Endothelial cell of umbilical vein (primary cell): ENCODE measurements at regions not wholly inside any gene's neighbourhood (a gene's known extent, or its start where the extent isn't known, plus 50 kb on each side); places are given as distances from the start of the nearest gene placed in this dataset.

Experiments
- BruUV-seq: library from RNA; stranded (reverse); fragments of 400-500 nt; replicated peaks from 2 replicates; lab custom pipeline; 2021; lab: Mats Ljungman, UMichigan
- CTCF ChIA-PET: fragments of 300-600, 350-600 bp; sonication (Branson Sonifier 250); formaldehyde crosslinking; loops from one replicate; lab custom pipeline; 2021; ENCODE audit warnings: antibody characterized with exemption, inconsistent platforms; lab: Charles Lee
- POLR2A ChIA-PET: fragments of 300-600, 350-600 bp; sonication (Branson Sonifier 250); formaldehyde crosslinking; loops from one replicate; lab custom pipeline; 2021; ENCODE audit warnings: antibody characterized with exemption, inconsistent platforms; lab: Charles Lee
- DNase-seq: peaks from one replicate; pipeline ENCODE4 v3.0.0-alpha.2; 2011; ENCODE audit warnings: low read depth, low spot score
- FAIRE-seq: peaks from 2 replicates; lab custom pipeline; 2011; peaks lifted over from hg19 to GRCh38; lab: Jason Lieb, UNC
- H2AFZ ChIP-seq: 2 replicates; pipeline ENCODE4 v1.6.0; 2012; ENCODE audit warnings: low read depth, low read length, control low read depth, inconsistent platforms
- H3K27ac ChIP-seq: 2 replicates; pipeline ENCODE4 v1.5.1; 2011; ENCODE audit warnings: low read depth, mild to moderate bottlenecking, control low read depth, low read length, moderate library complexity; ENCODE audit not compliant: insufficient read depth
- H3K27me3 ChIP-seq, 2 experiments: 2 replicates each; pipeline versions ENCODE4 v1.6.0 to v1.6.1; 2011; ENCODE audit warnings: low read length in 2 of 2, mixed read lengths in 1 of 2; ENCODE audit not compliant: control insufficient read depth in 2 of 2, insufficient read depth in 2 of 2
- H3K36me3 ChIP-seq, 2 experiments: 2 replicates in 1 of 2; 3 replicates in 1 of 2; pipeline ENCODE4 v1.5.1; 2011; ENCODE audit warnings: low read length in 2 of 2, mild to moderate bottlenecking in 1 of 2, moderate library complexity in 1 of 2; ENCODE audit not compliant: control insufficient read depth in 2 of 2, insufficient read depth in 2 of 2; ENCODE audit errors: extremely low read depth in 1 of 2
- H3K4me1 ChIP-seq: 3 replicates; pipeline ENCODE4 v1.5.1; 2011; ENCODE audit warnings: mild to moderate bottlenecking, low read length; ENCODE audit not compliant: control insufficient read depth, insufficient read depth; ENCODE audit errors: extremely low read depth
- H3K4me2 ChIP-seq: 2 replicates; pipeline ENCODE4 v1.6.1; 2011; ENCODE audit warnings: low read length, control low read depth, mixed read lengths; ENCODE audit not compliant: insufficient read depth
- H3K4me3 ChIP-seq, 3 experiments: fragments of 200-600 bp in 1 of 3; sonication (generic), shearing (Covaris generic) in 1 of 3; replicated peaks in 1 of 3; 2 replicates each; pipeline ENCODE4 v1.5.1; 2011 to 2016; ENCODE audit warnings: control low read depth in 3 of 3, low read length in 3 of 3, mild to moderate bottlenecking in 2 of 3, inconsistent platforms in 1 of 3, low read depth in 1 of 3, moderate library complexity in 1 of 3; ENCODE audit not compliant: insufficient read depth in 1 of 3
- H3K79me2 ChIP-seq: 2 replicates; pipeline ENCODE4 v1.6.0; 2012; ENCODE audit warnings: low read length, inconsistent platforms; ENCODE audit not compliant: control insufficient read depth, insufficient read depth
- H3K9ac ChIP-seq: replicated peaks from 2 replicates; pipeline ENCODE3; 2011; ENCODE audit warnings: low read length, control low read depth; ENCODE audit not compliant: insufficient read depth; ENCODE audit errors: extremely low read depth
- H3K9me1 ChIP-seq: replicated peaks from 3 replicates; pipeline ENCODE4 v1.6.0; 2011; ENCODE audit warnings: mild to moderate bottlenecking, low read length; ENCODE audit not compliant: control insufficient read depth, insufficient read depth; ENCODE audit errors: extremely low read depth
- H3K9me3 ChIP-seq: replicated peaks from 2 replicates; pipeline ENCODE4 v1.5.1; 2012; ENCODE audit warnings: low read length, inconsistent platforms; ENCODE audit not compliant: control insufficient read depth, insufficient read depth
- H4K20me1 ChIP-seq: replicated peaks from 2 replicates; pipeline ENCODE3; 2011; ENCODE audit warnings: mild to moderate bottlenecking, low read length; ENCODE audit not compliant: control insufficient read depth, insufficient read depth; ENCODE audit errors: extremely low read depth
- EZH2 ChIP-seq: IDR thresholded peaks from 2 replicates; pipeline ENCODE4 v1.6.1; 2012; ENCODE audit warnings: borderline replicate concordance, low read depth, mild to moderate bottlenecking, moderate library complexity, low read length, inconsistent platforms; ENCODE audit not compliant: severe bottlenecking
- FOS ChIP-seq: IDR thresholded peaks from 2 replicates; pipeline ENCODE4 v1.6.1; 2011; ENCODE audit warnings: mild to moderate bottlenecking, low read length, moderate library complexity, borderline replicate concordance; ENCODE audit not compliant: insufficient read depth
- GATA2 ChIP-seq: IDR thresholded peaks from 2 replicates; pipeline ENCODE4 v1.7.0; 2011; ENCODE audit warnings: low read depth, mild to moderate bottlenecking, moderate library complexity, mixed read lengths, low read length; ENCODE audit not compliant: insufficient read length, insufficient read depth
- JUN ChIP-seq: IDR thresholded peaks from 2 replicates; pipeline ENCODE4 v1.6.1; 2011; ENCODE audit warnings: borderline replicate concordance, low read depth; ENCODE audit not compliant: insufficient read length, insufficient read depth
- MYC ChIP-seq: IDR thresholded peaks from one replicate; pipeline ENCODE4 v1.6.1; 2011; ENCODE audit warnings: mild to moderate bottlenecking, low read depth, low read length
- POLR2A ChIP-seq: IDR thresholded peaks from 2 replicates; pipeline ENCODE4 v1.6.1; 2012; ENCODE audit warnings: low read depth, mild to moderate bottlenecking, control low read depth, low read length
- POLR2AphosphoS5 ChIP-seq: IDR thresholded peaks from 2 replicates; pipeline ENCODE4 v1.6.1; 2012; ENCODE audit warnings: low read depth, mild to moderate bottlenecking, control low read depth, low read length, moderate library complexity; ENCODE audit not compliant: insufficient read depth
- dilution Hi-C: fragments of 300-500 bp; cut with MboI; formaldehyde crosslinking; loops from one replicate; pipeline ENCODE4 v1.15.0; 2019; ENCODE audit warnings: low sequenced_read_pairs; ENCODE audit not compliant: extremely low pct_ligation_motif_present
- intact Hi-C: fragments of 100-400 bp; cut with micrococcal nuclease; formaldehyde crosslinking; loops from one replicate; pipeline ENCODE4 v1.10.0; 2022
- TF ChIP-seq, protein P1 (sequence below), 2 donors: IDR thresholded peaks; 1 replicate in 1 of 2; 2 replicates in 1 of 2; pipeline ENCODE4 v1.5.1; 2011; ENCODE audit warnings: low read length in 2 of 2, mild to moderate bottlenecking in 2 of 2, moderate library complexity in 2 of 2, control low read depth in 1 of 2, inconsistent platforms in 1 of 2, low read depth in 1 of 2; ENCODE audit not compliant: insufficient read depth in 1 of 2; ENCODE audit errors: extremely low read depth in 1 of 2
- TF ChIP-seq, protein P2 (sequence below): IDR thresholded peaks from 2 replicates; pipeline ENCODE4 v1.6.1; 2011; ENCODE audit not compliant: insufficient read depth, insufficient read length

DNA sequence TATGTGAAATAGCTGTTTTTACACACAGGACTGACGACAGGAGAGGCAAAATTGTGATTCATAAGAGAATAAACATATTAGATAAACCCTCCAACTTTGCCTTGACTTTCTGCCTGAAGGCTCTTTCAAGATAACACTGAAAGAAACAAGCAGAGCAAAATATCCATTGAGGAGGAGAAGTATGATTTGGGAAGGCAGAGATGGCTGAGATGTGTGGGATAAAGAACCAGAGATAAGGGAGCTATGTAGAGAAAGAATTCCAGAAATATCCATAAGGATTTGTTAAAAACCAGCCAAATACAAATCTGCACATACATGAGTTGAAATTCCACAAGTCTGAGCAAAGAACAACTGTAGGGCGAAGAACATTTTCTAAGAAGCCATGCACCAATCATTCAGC lies 1064.7 kb downstream of the PLA2G4A start:
- TF ChIP-seq, protein P1, sequence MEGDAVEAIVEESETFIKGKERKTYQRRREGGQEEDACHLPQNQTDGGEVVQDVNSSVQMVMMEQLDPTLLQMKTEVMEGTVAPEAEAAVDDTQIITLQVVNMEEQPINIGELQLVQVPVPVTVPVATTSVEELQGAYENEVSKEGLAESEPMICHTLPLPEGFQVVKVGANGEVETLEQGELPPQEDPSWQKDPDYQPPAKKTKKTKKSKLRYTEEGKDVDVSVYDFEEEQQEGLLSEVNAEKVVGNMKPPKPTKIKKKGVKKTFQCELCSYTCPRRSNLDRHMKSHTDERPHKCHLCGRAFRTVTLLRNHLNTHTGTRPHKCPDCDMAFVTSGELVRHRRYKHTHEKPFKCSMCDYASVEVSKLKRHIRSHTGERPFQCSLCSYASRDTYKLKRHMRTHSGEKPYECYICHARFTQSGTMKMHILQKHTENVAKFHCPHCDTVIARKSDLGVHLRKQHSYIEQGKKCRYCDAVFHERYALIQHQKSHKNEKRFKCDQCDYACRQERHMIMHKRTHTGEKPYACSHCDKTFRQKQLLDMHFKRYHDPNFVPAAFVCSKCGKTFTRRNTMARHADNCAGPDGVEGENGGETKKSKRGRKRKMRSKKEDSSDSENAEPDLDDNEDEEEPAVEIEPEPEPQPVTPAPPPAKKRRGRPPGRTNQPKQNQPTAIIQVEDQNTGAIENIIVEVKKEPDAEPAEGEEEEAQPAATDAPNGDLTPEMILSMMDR (IDR thresholded peaks at IDR 0.05; ENCODE audit: extremely low read depth in 1 of 2, insufficient read depth in 1 of 2, low read depth in 1 of 2, low read length in 2 of 2), result no peak
- TF ChIP-seq POLR2AphosphoS5 (no peak), FOS (no peak), MYC (no peak), GATA2 (no peak), EZH2 (no peak), JUN (no peak), POLR2A (no peak)
- TF ChIP-seq, protein P2, sequence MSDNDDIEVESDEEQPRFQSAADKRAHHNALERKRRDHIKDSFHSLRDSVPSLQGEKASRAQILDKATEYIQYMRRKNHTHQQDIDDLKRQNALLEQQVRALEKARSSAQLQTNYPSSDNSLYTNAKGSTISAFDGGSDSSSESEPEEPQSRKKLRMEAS, result no peak
- ChIA-PET POLR2A (no interaction called here), CTCF (no interaction called here)
- Histone ChIP-seq H3K9me3 (no peaks in the 10 kb centered on the region), H3K36me3 (no peaks in the 10 kb centered on the region), H3K27me3 (no peaks in the 10 kb centered on the region), H3K27ac (no peak overlapping the region), H3K4me2 (no peak overlapping the region), H3K4me1 (no peaks in the 10 kb centered on the region), H3K79me2 (no peaks in the 10 kb centered on the region), H3K4me3 (no peak overlapping the region), H3K9me1 (no peaks in the 10 kb centered on the region), H3K9ac (no peak overlapping the region), H4K20me1 (no peaks in the 10 kb centered on the region), H2AFZ (no peak overlapping the region)
- no TSS peak for BruUV-seq
- FAIRE-seq, result no peak
- dilution Hi-C loops, result no loop called here
- intact Hi-C loops, result no loop called here
- no peak for DNase-seq
